HG03378 (cell line): ENCODE measurements at regions not wholly inside any gene's neighbourhood (a gene's known extent, or its start where the extent isn't known, plus 50 kb on each side); places are given as distances from the start of the nearest gene placed in this dataset.

ENCODE experiments used
- ATAC-seq: cut with Tn5 transposase; IDR thresholded peaks from one replicate; pipeline ENCODE4 v1.9.1; 2021; ENCODE audit warnings: mild to moderate bottlenecking, moderate library complexity; ENCODE audit not compliant: unreplicated experiment

DNA sequence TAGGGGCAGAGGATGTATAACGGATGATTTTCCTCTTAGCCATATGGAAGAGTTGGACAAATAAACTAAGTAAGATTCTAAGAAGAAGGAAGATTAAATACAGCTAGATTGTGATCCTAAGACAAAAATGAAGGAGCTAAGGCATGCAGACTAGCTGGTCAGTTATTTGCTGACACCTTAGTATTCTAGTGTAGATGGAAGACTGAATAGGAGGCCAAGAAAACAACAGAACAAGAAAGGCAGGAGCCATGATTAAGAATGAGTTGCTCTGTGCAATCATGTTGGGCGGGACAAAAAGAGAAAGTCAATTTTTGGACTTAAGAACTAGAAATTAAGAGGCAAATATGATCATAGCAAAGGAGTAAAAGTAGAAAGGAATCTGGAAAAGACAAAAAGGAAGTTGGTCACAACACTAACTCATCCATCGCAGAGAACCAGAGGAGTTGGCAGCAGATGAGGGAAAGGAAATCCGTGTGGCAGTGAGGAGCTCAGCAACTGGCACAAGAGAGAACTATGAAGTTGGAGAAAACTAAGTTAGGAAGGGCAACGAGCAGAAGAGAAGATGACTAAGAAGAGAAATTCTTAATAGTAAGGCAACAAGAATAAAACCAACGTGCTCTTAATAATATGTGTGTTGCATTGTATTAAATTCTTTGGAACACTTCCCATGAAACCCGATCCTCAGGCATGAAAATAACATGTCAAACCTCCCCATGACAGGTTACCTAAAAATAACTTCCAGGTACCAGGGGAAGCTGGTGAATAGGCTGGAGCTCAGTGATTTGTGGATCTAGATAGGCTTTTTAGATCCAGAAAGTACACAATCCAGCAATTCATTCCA, 234.4 kb downstream of the LTN1 start:
- no peak for ATAC-seq

- ATAC-seq = no peak
These were observed 237.8 kb downstream of the LTN1 start for GRCh38 chr21:28754862-28755261.

DNA sequence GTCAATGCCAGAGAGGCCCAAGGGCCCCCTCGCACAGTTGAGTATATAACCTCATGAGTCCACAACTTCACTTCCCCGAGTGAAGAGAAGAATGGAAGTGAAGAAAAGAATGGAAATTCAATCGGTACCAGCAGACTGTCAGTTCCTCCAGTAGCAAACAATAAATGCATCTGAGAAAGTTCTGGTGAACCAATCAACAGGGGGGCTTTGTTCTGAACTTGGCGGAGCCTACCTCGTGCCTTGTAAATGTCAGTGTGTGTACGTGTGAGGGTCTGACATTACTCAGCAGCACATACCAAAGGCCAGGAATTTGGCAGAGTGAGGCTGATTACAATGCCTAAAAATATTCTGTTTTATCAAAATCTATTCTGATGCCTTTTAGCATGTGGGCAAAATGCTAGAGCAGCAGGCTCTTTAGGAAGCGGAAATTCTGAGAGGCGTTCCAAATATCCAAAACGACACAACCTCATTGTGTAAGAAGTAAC, 238.5 kb downstream of the LTN1 start:
- ATAC-seq = no peak

DNA sequence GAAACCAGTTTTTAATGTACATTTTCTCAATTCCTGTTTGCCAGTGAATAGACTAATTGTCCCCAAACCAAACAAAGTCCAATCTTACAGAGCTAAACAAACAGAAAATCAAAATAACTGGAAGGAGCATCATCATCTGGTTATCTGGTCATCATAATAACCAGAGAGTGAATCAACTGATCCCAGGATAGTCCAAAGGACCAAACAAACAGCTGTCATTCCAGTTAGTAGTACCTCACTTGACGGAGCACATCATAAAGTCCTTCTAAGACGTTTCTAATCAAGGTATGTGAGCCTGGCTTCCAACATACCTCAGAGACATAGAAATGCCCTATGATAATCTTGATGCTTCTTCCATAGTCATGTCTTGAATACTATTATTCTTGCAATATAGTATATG, 240.5 kb downstream of the LTN1 start:
- no peak for ATAC-seq

DNA sequence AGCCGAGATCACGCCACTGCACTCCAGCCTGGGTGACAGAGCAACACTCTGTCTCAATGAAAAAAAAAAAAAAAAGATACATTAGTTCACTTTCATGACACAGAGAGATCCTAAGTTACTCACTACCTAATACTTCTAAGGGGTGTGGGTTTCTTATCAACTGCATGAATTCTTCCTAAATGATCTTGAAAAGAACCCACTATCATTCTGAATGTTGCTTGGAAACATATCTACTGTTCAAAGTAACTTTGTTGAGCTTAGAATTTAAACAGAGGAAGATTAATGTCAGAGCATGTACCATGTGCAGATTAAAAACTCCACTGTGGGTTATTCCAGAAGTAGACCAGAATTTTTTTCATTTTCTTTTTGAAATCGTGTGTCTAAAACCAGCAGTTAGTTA, 241.5 kb downstream of the LTN1 start:
- no peak for ATAC-seq

GRCh38 chr21:28750565-28750964, 242.1 kb downstream of the LTN1 start:
- ATAC-seq = no peak

DNA sequence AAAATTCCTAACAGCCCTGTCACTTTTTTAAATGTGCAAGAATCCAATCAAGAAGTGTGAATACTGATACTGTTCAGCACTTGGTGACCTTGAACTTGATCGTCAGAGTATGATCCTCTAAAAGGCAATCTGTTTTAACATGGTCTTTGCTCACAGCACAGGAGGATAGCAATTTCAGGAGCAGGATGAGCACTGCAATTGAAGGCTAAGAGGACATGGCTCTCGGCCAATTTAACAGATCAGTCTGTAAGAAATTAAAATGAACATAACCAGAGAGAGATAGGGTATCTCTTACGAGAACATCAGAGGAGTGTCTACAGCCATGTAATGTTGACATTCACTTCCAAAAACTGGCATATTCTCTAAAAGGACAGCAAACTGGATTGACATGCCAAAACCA, 243.1 kb downstream of the LTN1 start:
- ATAC-seq = no peak

GRCh38 chr21:28747464-28747863, 245.2 kb downstream of the LTN1 start:
- no peak for ATAC-seq

DNA sequence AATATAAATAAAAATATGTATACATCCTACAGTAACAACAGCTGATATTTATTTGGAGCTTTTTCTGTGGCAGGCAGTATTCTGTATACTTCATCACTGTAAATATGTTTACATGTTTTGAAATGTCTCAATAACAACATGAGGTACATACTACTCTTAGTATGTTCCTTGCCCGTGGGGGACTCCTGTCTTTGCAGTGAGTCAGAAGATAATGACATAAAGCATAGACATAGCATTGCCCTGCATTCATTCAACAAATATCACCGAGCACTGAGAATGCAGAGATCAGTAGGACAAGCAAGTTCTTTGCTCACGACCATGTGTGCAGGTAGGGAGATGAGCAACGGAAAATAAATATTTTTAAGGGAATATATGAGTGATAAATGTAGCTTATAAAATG, 246.5 kb downstream of the LTN1 start:
- no peak for ATAC-seq

DNA sequence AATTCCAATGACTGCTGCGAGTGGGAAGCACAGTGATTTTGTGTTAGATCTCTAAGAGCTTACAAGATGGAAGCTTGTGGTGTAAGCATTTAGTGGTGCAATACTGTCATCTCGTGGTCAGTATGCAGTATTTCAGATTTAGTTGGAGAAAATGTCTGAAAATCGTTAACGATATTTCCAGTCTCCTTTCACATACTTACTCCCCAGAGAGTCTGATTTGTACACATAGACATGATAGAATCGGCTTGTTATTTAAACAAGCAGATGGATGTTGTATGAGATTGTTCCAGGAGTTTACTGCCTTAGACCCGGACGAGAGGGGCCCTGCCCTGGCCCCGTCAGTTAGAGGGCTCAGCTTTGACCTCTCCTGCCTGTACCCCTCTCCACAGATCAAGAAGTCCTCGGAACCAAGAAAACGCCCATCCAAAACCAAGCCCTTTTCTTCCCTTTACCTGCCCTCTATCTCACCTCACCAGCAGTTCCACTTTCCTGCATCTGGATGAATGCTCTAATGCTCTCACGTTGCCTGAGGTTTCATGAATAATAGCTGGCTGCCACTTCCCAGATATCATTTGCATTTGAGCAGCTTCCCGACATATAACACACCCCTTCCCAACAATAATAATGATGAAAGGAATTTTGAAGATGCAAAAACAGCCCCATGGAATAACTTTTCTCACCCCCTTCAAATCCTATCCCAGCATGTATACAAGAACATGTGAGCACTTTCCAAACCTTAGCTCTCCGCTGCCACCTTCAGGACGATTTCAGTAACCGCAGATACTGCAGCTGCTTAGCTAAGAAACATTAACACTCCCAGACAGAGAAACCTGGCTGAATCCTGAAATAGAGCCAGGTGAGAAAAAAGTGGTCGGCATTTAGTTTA, 247.3 kb downstream of the LTN1 start:
- ATAC-seq = peak; percentile 87

DNA sequence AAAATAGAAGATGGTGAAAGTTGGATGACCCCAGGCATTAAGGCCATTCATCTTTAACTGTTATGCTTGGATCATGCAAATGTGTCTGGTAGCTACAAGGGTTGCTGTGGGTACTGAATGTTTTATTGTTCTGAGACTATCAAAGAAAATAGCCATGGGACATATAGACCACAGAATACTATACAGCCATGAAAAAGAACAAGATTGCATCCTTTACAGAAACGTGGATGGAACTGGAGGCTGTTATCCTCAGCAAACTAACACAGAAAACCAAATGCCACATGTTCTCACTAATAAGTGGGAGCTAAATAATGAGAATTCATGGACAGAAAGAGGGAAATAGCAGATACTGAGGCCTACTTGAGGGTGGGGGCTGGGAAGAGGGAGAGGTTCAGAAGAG, 249.0 kb downstream of the LTN1 start:
- no peak for ATAC-seq

DNA sequence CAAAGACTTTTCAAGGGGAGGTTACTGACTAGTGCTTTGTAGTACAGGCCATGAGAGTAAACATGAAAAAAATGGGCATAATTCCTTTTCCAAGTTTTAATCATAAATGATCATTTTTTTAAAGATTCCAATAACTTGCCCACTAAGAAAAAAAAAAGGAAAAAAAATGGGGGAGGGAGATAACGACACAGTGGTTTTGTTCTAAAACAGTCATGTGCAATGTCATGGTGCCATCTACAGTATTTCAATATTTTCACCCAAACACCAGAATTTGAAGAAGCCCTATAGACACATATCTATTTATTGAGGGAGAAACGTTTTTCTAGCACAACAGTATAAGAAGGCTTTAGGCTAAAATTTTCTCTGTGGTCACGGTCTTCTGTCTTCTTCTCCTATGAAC, 250.2 kb downstream of the LTN1 start:
- ATAC-seq = no peak

- no peak for ATAC-seq
These were observed 252.6 kb downstream of the LTN1 start for GRCh38 chr21:28740125-28740524.

GRCh38 chr21:28738882-28739281, 253.8 kb downstream of the LTN1 start:
- ATAC-seq = peak; percentile 73

DNA sequence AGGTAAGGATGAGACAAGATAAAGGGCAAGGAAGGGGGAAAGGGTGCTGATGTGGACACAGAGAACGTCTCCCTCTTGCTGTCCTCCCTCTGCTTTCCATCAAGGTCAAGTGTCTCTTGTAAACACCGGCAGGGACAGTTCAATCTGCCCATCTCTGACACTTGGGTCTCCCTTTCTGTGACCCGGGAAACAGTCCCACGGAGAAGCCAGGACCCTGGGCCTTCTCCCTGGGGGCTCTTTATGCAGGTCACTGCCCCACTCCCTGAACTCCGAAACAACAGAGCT, 254.3 kb downstream of the LTN1 start:
- no peak for ATAC-seq

DNA sequence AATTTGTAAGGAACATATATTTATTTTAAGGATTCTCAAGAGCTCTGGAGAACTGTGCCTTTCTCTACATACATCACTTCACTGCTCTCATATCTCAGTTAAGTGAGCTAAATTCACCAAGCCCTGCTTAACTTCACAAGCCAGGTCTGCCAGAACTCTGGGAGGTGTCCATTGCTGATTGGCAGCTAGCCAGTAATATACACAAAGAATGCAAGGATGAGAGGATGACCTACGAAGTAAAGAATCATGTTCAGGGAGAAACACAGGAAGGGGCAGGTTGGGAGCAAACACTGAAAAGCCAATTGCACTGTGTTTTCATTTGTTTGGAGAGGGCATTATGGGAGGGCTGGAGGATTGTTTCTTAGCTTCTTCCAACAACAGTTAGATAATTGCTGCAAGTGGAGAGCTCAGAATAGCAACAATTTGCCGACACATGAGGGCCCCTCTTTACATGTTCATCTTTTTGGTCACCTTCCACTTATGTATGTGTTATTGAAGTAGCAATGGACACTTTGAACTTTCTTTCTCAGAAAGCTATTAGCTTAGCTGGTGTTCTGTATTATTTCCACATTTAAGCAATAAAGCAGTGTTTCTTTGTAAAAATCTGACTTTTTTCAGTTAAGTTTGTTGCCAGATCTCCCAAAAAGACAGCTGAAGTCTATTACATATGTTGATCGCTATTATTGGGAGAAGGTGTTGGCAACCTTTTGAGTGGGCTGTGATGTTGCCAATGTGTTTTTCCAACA, 254.8 kb downstream of the LTN1 start:
- ATAC-seq = no peak

DNA sequence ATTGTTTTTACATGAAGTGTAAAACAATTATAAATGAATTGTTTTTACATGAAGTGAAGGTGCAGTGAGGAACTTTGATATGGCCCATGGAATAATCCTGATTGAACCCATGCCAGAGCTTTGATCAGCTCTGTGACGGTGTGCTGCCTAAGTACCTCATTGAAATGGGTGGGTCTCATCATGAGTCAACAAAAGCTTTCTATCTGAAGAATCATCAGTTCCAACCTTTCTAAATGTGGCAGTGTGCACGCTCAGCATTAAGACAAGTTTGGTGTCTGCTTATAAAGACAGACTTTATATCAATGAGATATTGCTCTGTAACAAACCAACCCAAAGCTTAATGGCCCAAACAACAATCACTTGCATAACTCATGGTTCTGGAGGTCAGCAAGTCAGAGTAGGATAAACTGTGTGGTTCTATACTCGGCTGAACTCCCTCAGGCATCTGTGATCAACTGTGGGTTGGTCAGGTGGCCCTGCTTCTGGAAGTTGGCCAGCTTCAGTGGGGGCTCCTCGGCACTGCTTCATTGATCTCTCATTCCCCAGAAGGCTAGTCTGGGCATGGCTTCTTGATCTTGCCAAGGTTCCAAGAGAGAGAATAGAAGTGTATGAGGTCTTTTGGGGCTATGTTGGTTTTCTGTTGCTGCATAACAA, 258.0 kb downstream of the LTN1 start:
- no peak for ATAC-seq

DNA sequence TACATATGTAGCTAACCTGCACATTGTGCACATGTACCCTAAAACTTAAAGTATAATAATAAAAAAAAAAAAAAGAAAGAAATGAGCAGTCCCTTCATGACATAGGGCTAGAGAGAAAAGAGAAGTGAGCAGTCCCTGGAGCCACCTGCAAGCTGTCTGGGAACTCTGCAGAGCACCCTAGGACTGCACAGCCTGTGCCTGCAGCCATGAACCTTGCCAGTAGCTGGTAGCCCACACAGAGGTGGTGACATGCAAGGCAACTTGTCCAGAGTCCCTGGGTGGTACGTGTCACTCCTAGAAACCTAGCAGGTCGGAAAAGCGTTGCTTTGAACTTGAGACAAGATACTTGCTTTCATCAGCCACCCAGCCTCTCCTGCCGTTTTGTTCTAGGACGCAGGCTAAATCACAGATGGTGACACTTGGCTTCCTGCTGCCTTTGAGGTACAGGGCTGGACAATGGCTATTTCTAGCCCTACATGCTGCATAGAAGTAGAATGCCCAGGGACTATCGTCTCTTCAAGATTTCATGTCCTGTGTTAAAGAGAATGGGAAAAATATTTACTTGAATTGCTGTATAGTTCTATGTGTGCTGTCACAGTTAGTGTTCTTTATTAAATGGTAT, 260.9 kb downstream of the LTN1 start:
- no peak for ATAC-seq

DNA sequence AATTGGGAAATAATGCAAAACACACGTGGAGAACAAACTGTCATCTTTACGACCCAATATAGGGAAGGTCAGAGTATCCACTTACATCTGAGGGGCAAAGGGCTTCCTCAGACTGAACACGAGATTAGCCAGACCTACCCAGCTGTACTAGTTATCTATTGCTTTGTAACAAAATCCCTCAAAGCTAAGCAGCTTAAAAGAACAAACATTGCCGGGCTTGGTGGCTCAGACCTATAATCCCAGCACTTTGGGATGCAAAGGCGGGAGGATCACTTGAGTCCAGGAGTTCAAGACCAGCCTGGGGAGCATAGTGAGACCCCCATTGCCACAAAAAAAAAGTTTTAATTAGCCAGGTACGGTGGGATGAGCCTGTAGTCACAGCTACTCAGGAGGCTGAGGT, 262.8 kb downstream of the LTN1 start:
- no peak for ATAC-seq

GRCh38 chr21:28727809-28728208, 264.9 kb downstream of the LTN1 start:
- ATAC-seq = no peak

DNA sequence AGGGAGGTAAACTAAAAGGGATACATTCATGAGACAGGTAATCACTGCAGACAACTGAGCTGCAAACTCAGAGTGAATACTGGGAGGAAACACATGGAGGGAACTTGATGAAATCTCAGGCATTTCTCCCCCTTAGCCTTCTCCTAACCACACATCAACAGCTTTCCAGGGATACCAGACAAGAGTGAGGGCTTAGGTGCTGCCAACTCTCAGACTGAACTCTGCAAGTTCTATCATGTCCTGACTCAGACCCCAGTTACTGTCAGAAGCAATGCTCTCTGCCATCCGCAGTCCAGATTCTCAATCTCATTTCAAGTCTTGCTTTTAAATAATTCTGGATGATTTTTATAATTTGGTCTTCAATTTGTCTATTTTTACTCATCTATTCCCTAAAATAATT, 267.3 kb downstream of the LTN1 start:
- ATAC-seq = no peak
